GM21576 (cell line): ENCODE measurements at regions not wholly inside any gene's neighbourhood (a gene's known extent, or its start where the extent isn't known, plus 50 kb on each side); places are given as distances from the start of the nearest gene placed in this dataset.

ENCODE experiments used
- ATAC-seq: cut with Tn5 transposase; IDR thresholded peaks from one replicate; pipeline ENCODE4 v1.9.1; 2021; ENCODE audit warnings: mild to moderate bottlenecking, moderate library complexity; ENCODE audit not compliant: unreplicated experiment

- no peak for ATAC-seq
Observed at GRCh38 chr1:59105548-59106507, 191.1 kb upstream of the FGGY start.

- ATAC-seq, result no peak
Observed at GRCh38 chr1:59107516-59107915, 189.4 kb upstream of the FGGY start.

- no peak for ATAC-seq
Observed at GRCh38 chr1:59107916-59108315, 189.0 kb upstream of the FGGY start.

GRCh38 chr1:59108481-59109317 is 188.2 kb upstream of the FGGY start:
- no peak for ATAC-seq

- ATAC-seq, result no peak
Observed at GRCh38 chr1:59110271-59110670, 186.6 kb upstream of the FGGY start.

GRCh38 chr1:59113876-59114457 is 182.9 kb upstream of the FGGY start:
- no peak for ATAC-seq

GRCh38 chr1:59115865-59116264 is 181.0 kb upstream of the FGGY start:
- no peak for ATAC-seq

GRCh38 chr1:59116920-59117542 is 179.9 kb upstream of the FGGY start:
- no peak for ATAC-seq

GRCh38 chr1:59122527-59122926 is 174.4 kb upstream of the FGGY start:
- no peak for ATAC-seq

GRCh38 chr1:59123081-59123681 is 173.7 kb upstream of the FGGY start:
- no peak for ATAC-seq

- no peak for ATAC-seq
Observed at GRCh38 chr1:59124166-59124565, 172.7 kb upstream of the FGGY start.

GRCh38 chr1:59125154-59125553 is 171.7 kb upstream of the FGGY start:
- no peak for ATAC-seq

GRCh38 chr1:59125676-59126320 is 171.1 kb upstream of the FGGY start:
- ATAC-seq, result no peak

GRCh38 chr1:59126366-59126765 is 170.5 kb upstream of the FGGY start:
- ATAC-seq, result no peak

- ATAC-seq, result no peak
Observed at GRCh38 chr1:59128239-59128736, 168.6 kb upstream of the FGGY start.

GRCh38 chr1:59128784-59129227 is 168.1 kb upstream of the FGGY start:
- ATAC-seq, result no peak

- ATAC-seq, result no peak
Observed at GRCh38 chr1:59132295-59132694, 164.6 kb upstream of the FGGY start.

- ATAC-seq, result no peak
Observed at GRCh38 chr1:59133997-59134396, 162.9 kb upstream of the FGGY start.

GRCh38 chr1:59135761-59136255 is 161.1 kb upstream of the FGGY start:
- ATAC-seq, result no peak
